Activated CD4-positive, alpha-beta T cell treated with anti-CD3 and anti-CD28 coated beads, Interleukin-2, Interleukin-4, amounts not matched to agents 100 ng/mL and 50 ng/mL, durations not matched to agents 16 hours and 8 hours (primary cell): ENCODE measurements at regions not wholly inside any gene's neighbourhood (a gene's known extent, or its start where the extent isn't known, plus 50 kb on each side); places are given as distances from the start of the nearest gene placed in this dataset.

Experiments
- DNase-seq: peaks from one replicate; pipeline ENCODE4 v3.0.0-alpha.2; 2020; ENCODE audit warnings: low spot score

GRCh38 chr3:14336749-14337598 is 65.4 kb upstream of the SLC6A6 start:
- no peak for DNase-seq

GRCh38 chr3:14337828-14338227 is 64.6 kb upstream of the SLC6A6 start:
- no peak for DNase-seq

GRCh38 chr3:14338242-14338641 is 64.2 kb upstream of the SLC6A6 start:
- DNase-seq: no peak

GRCh38 chr3:14338898-14339458 is 63.4 kb upstream of the SLC6A6 start:
- no peak for DNase-seq

GRCh38 chr3:14340960-14341708 is 61.3 kb upstream of the SLC6A6 start:
- DNase-seq: no peak

GRCh38 chr3:14343338-14344112 is 58.9 kb upstream of the SLC6A6 start:
- no peak for DNase-seq

- no peak for DNase-seq
Measured at GRCh38 chr3:14344351-14344750, 58.1 kb upstream of the SLC6A6 start.

- no peak for DNase-seq
Measured at GRCh38 chr3:14345496-14346150, 56.8 kb upstream of the SLC6A6 start.

GRCh38 chr3:14346191-14346590 is 56.2 kb upstream of the SLC6A6 start:
- no peak for DNase-seq

- DNase-seq: no peak
Measured at GRCh38 chr3:14346642-14347041, 55.8 kb upstream of the SLC6A6 start.

- no peak for DNase-seq
Measured at GRCh38 chr3:14347110-14347509, 55.3 kb upstream of the SLC6A6 start.

GRCh38 chr3:14351617-14352001 is 50.8 kb upstream of the SLC6A6 start:
- DNase-seq: no peak

- peak; percentile 11 for DNase-seq
Measured at GRCh38 chr3:14352002-14352627, 50.3 kb upstream of the SLC6A6 start.
